ENCODE measurements at regions not wholly inside any gene's neighbourhood (a gene's known extent, or its start where the extent isn't known, plus 50 kb on each side); places are given as distances from the start of the nearest gene placed in this dataset.

DNA sequence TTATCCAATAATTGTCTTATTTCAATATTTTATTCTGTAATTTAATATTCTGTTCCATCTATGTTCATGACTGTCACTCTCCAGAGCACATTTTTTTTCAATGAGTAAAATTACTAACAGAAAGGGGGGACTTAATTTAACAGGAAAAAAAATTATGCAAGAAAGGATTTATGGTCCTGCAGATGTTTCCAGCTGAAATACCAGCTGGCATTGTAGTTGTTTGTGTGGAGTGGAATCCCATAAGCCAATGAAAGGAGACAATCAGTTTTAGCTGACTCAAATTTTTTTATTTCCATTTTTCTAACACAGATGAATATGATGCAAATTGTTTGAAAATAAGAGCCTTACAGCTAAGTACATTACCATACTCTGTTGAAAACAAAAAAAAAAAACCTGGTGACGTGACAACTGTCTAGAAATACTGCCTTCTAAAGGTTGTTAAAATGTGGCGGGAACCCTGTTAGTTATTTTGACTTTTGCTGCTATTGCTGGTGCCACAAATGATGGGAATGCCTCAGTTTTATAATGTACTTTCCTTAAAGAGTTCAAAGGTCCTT lies 389.1 kb downstream of the ETS1 start:
- no peak overlapping the region for H3K27ac ChIP-seq
- TF ChIP-seq POLR2A (IDR thresholded peaks at IDR 0.05) (no peak), EP300 (IDR thresholded peaks at IDR 0.05) (no peak), POLR2AphosphoS5 (IDR thresholded peaks at IDR 0.05) (no peak)
- TF ChIP-seq, protein P1, sequence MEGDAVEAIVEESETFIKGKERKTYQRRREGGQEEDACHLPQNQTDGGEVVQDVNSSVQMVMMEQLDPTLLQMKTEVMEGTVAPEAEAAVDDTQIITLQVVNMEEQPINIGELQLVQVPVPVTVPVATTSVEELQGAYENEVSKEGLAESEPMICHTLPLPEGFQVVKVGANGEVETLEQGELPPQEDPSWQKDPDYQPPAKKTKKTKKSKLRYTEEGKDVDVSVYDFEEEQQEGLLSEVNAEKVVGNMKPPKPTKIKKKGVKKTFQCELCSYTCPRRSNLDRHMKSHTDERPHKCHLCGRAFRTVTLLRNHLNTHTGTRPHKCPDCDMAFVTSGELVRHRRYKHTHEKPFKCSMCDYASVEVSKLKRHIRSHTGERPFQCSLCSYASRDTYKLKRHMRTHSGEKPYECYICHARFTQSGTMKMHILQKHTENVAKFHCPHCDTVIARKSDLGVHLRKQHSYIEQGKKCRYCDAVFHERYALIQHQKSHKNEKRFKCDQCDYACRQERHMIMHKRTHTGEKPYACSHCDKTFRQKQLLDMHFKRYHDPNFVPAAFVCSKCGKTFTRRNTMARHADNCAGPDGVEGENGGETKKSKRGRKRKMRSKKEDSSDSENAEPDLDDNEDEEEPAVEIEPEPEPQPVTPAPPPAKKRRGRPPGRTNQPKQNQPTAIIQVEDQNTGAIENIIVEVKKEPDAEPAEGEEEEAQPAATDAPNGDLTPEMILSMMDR (IDR thresholded peaks at IDR 0.05) = no peak
- 56% methylated on average over 2 of the region's 2 CpGs for WGBS
- H3K4me1 ChIP-seq = peaks cover 10% of the 10 kb centered on the region
- no peaks in the 10 kb centered on the region for H3K27me3 ChIP-seq
- no peak overlapping the region for H3K4me3 ChIP-seq
- no peaks in the 10 kb centered on the region for H3K9me3 ChIP-seq
- no peak for DNase-seq (ENCODE audit: low spot score in 2 of 2)
- no peaks in the 10 kb centered on the region for H3K36me3 ChIP-seq

DNA sequence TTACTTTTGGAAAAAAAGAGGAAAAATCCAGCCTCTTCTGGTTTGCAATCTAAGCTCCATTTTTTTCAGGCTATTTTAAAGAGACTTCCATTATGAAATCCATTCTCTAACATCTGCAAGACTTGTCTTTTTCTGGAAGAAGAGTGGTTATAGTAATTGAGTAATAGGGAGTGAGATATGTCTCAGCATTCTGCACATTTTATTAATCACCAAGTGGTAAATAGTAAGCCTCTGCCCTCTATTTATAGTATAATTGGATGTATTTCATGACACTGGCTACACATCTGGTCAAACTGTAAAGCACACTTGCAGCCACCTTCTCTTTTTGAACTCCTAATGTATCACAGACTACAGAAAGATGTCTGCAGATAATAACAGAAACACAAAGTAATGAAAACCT lies 391.1 kb downstream of the ETS1 start:
- H3K27ac ChIP-seq = no peak overlapping the region
- TF ChIP-seq EP300 (IDR thresholded peaks at IDR 0.05) (no peak), POLR2A (IDR thresholded peaks at IDR 0.05) (no peak), POLR2AphosphoS5 (IDR thresholded peaks at IDR 0.05) (no peak)
- TF ChIP-seq, protein P1 (IDR thresholded peaks at IDR 0.05) = no peak
- DNase-seq (ENCODE audit: low spot score in 2 of 2) = no peak

DNA sequence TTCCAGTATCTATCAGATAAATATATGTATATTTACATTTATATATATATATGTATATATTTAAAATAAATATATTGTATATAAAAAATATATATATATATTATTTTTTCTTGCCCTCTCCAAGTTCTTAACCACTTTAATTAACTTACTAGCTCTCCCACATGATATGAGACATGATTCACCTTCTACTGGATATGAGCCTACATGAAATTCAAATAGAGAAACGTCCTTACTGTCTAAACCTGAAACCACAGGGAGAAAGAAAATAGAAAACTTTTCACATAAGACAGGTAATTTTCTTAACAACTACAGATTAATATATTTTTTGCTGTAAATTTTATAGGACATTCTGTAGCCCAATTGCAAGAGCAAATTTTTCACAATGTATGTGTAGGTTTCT lies 391.6 kb downstream of the ETS1 start:
- Histone ChIP-seq H3K4me3 (no peak overlapping the region), H3K4me1 (peaks cover 10% of the 10 kb centered on the region), H3K36me3 (no peaks in the 10 kb centered on the region), H3K9me3 (no peaks in the 10 kb centered on the region), H3K27me3 (no peaks in the 10 kb centered on the region), H3K27ac (no peak overlapping the region)
- TF ChIP-seq EP300 (IDR thresholded peaks at IDR 0.05) = no peak
- TF ChIP-seq, protein P1 (IDR thresholded peaks at IDR 0.05) = no peak
- WGBS = 43% methylated on average over 1 of the region's 1 CpG
- DNase-seq (ENCODE audit: low spot score in 2 of 2) = no peak

More for the DNA sequence above, 391.1 kb downstream of the ETS1 start:
- H3K27me3 ChIP-seq = no peaks in the 10 kb centered on the region
- no peaks in the 10 kb centered on the region for H3K9me3 ChIP-seq
- no peak overlapping the region for H3K4me3 ChIP-seq
- no peaks in the 10 kb centered on the region for H3K36me3 ChIP-seq
- peaks cover 10% of the 10 kb centered on the region for H3K4me1 ChIP-seq

DNA sequence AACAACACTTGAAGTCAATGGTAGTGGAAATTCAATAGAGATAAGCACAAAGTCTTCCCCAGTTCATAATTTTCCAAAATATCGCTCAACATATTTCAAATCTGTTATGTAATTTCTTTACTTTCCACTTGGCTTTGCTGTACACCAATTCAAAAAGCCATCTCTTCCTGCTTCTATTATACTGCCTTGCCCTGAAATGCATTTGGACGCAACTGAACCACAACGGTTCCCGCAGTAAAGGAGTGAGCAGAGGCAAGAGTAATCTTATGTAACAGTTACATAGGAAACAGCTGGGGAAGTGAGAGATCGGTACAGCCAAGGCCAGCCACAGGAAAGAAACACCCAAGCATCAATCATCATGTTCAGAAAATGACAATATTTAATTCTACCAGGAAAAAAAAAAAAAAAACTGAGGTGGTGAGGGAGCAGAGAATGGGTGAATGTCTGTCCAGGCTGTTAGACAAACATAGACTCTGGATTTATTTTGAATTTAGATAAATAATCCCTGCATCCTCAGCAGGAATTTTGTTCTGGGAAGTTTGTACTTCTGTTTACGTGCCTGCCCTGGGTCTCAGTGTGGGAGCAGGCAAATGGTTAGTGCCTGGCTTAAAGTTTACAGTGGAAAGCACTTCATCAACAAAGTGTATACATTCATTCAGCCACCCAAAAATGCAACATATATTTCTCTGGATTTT lies 392.2 kb downstream of the ETS1 start:
- no peak for TF ChIP-seq EP300 (IDR thresholded peaks at IDR 0.05)
- no peak for TF ChIP-seq POLR2AphosphoS5 (IDR thresholded peaks at IDR 0.05)
- TF ChIP-seq POLR2A (IDR thresholded peaks at IDR 0.05) = no peak
- DNase-seq (ENCODE audit: low spot score in 2 of 2) = no peak
- Histone ChIP-seq H3K27me3 (no peaks in the 10 kb centered on the region), H3K27ac (no peak overlapping the region), H3K4me1 (peaks cover 10% of the 10 kb centered on the region), H3K9me3 (no peaks in the 10 kb centered on the region), H3K4me3 (no peak overlapping the region), H3K36me3 (no peaks in the 10 kb centered on the region)
- WGBS = 56% methylated on average over 6 of the region's 6 CpGs

DNA sequence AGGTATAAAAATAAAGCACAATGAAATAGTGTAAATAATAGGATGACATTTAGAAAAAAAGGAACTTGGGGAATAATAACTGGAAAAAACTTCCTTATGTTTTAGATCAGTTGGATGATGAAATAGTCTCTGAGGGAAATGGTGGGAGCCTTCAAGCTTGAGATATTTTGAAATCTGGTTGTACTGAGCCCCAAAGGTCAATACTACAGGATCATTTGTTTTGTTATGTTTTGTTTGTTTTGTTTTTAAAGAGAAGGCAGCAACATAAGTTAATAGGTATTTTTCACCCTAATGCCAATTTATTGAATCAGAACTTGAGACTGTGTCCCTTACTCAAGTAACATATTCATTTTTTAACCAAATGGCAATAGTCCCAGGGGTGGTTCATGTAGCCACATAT lies 393.1 kb downstream of the ETS1 start:
- TF ChIP-seq, protein P1 (IDR thresholded peaks at IDR 0.05) = no peak
- TF ChIP-seq POLR2AphosphoS5 (IDR thresholded peaks at IDR 0.05) (no peak), POLR2A (IDR thresholded peaks at IDR 0.05) (no peak), EP300 (IDR thresholded peaks at IDR 0.05) (no peak)
- H3K36me3 ChIP-seq = no peaks in the 10 kb centered on the region
- H3K27me3 ChIP-seq = no peaks in the 10 kb centered on the region
- no peaks in the 10 kb centered on the region for H3K9me3 ChIP-seq
- peak overlapping the region; percentile 39 for H3K27ac ChIP-seq
- DNase-seq (ENCODE audit: low spot score in 2 of 2) = no peak
- H3K4me1 ChIP-seq = peaks cover 10% of the 10 kb centered on the region
- no peak overlapping the region for H3K4me3 ChIP-seq

All from suprapubic skin (tissue), 4 donors.